Activated naive CD8-positive, alpha-beta T cell (primary cell): ENCODE measurements at regions not wholly inside any gene's neighbourhood (a gene's known extent, or its start where the extent isn't known, plus 50 kb on each side); places are given as distances from the start of the nearest gene placed in this dataset.

ENCODE experiments used
- H3K27ac Mint-ChIP-seq: one replicate; pipeline ENCODE4 v1.8.0; 2021; ENCODE audit warnings: mixed read lengths
- H3K27me3 Mint-ChIP-seq: one replicate; pipeline ENCODE4 v1.8.0; 2021; ENCODE audit warnings: mixed read lengths
- H3K36me3 Mint-ChIP-seq: one replicate; pipeline ENCODE4 v1.8.0; 2021; ENCODE audit warnings: mixed read lengths
- H3K4me1 Mint-ChIP-seq: one replicate; pipeline ENCODE4 v1.8.0; 2021; ENCODE audit warnings: low read depth, mixed read lengths
- H3K4me3 Mint-ChIP-seq: one replicate; pipeline ENCODE4 v1.8.0; 2021; ENCODE audit warnings: mild to moderate bottlenecking, mixed read lengths
- H3K9me3 Mint-ChIP-seq: one replicate; pipeline ENCODE4 v1.8.0; 2021; ENCODE audit warnings: low read depth, mixed read lengths

DNA sequence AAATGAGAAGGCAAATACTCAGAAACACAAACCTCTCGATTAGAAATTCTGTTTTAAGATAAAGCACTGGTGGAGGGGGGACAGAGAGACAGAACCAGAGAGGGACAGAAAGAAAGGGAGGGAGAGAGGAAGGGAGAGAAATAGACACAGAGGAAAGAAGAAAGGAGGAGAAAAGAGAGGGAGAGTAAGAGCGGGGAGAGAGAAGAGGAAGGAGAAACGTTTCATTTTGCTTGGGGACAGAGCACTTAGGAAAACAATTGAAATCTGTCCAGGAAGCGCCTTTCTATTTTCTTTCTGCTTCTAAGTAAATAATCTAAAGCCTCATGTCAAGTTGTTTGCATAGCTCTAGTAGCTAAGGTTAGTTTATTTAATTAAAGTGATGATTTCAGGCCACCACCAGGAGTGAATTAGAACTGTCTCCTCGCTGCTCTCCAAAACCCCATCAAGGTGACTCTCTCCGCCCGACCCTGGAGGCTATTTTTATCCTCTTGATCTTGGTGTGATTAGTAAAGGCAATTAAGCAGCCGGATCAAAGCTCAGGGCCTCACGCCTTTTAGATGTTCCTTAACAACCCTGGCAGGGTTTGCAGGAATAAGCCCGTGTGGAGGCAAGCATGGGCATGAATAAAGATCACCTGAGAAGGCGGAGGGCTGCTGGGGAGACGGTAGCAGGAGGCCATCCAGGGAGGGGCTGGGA, 73.4 kb upstream of the INSIG1 start:
- no peaks in the 10 kb centered on the region for H3K27me3 Mint-ChIP-seq
- H3K4me3 Mint-ChIP-seq: no peak overlapping the region
- H3K27ac Mint-ChIP-seq: no peak overlapping the region
- H3K36me3 Mint-ChIP-seq: no peaks in the 10 kb centered on the region
- peaks cover 4% of the 10 kb centered on the region for H3K4me1 Mint-ChIP-seq
- no peaks in the 10 kb centered on the region for H3K9me3 Mint-ChIP-seq

DNA sequence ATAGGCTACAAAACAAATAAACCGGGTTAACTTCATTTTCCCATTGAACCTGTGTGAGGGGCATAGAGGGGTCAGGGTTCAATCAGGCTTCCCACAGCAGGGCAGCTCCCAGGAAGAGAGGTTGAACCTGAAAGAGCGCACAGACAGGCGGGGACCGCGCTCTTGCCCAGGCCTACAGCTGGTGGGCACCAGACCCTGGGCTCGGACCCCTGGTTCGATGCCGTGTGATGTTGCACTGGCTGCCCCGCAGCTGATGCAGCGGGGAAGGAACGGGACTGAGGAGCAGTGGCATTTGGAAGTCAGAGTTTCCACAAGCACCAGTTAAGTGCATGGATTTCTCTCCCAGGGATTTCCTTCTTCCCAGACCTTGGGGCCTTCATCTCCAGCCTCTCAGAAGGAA, 72.6 kb upstream of the INSIG1 start:
- Mint-ChIP-seq H3K9me3 (no peaks in the 10 kb centered on the region), H3K4me3 (no peak overlapping the region), H3K36me3 (no peaks in the 10 kb centered on the region), H3K27ac (no peak overlapping the region), H3K27me3 (no peaks in the 10 kb centered on the region), H3K4me1 (peaks cover 4% of the 10 kb centered on the region)

DNA sequence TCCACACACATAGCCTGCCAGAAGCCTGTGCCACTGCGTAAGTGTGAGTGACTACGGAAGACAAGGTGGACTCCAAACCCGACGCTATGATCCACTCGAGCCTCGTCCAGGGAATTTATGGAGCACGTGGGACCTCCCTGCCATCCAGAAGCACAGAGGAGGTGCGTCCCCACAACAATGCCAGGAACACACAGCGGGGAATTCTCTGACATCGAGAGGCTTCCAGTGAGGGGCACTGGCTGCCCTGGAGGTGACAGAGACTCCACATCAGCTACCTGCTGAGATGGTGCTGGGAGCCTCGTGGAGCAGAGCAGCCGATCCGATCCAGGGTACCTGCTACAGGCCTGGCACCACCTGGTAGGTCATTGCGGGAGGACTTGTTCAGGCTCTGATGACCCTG, 72.2 kb upstream of the INSIG1 start:
- Mint-ChIP-seq H3K4me1 (peaks cover 4% of the 10 kb centered on the region), H3K4me3 (no peak overlapping the region), H3K27me3 (no peaks in the 10 kb centered on the region), H3K9me3 (no peaks in the 10 kb centered on the region), H3K36me3 (no peaks in the 10 kb centered on the region), H3K27ac (no peak overlapping the region)

DNA sequence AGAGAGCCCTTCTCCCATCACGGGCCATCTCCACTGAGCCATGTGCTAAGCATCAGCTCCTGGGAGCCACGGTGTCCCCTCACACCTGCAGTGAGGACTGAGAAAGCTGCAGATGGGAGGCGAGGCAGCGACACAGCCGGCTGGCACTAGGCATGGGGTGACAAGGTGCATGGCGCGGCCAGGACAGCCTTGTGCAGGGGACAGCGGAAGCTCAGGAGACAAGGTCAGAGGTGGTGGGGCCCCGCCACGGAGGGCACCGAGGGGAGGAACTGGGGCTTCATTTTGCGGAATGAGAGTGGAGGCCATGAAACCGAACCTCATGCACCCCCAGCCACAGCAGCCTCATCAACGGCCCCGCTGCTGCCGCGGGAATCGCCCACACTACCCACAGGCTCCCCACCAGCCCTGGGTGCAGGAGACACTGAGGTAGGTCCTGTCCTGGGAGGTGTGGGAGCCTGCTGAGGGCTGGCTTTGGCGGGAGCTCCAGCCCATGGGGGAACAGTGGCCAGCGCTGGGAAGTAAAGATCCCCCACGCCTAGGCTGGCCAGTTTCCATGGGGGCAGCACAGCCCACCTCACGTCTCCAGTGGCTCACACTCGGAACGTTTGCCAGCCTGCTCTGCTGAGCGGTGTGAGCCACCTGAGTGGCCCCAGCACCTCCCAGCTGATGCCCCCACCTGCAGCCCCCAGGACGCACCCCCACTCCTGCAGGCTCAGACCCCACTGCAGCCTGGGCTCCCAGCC, 71.2 kb upstream of the INSIG1 start:
- peaks cover 4% of the 10 kb centered on the region for H3K4me1 Mint-ChIP-seq
- H3K36me3 Mint-ChIP-seq: no peaks in the 10 kb centered on the region
- H3K4me3 Mint-ChIP-seq: no peak overlapping the region
- no peaks in the 10 kb centered on the region for H3K9me3 Mint-ChIP-seq
- H3K27me3 Mint-ChIP-seq: no peaks in the 10 kb centered on the region
- no peak overlapping the region for H3K27ac Mint-ChIP-seq

DNA sequence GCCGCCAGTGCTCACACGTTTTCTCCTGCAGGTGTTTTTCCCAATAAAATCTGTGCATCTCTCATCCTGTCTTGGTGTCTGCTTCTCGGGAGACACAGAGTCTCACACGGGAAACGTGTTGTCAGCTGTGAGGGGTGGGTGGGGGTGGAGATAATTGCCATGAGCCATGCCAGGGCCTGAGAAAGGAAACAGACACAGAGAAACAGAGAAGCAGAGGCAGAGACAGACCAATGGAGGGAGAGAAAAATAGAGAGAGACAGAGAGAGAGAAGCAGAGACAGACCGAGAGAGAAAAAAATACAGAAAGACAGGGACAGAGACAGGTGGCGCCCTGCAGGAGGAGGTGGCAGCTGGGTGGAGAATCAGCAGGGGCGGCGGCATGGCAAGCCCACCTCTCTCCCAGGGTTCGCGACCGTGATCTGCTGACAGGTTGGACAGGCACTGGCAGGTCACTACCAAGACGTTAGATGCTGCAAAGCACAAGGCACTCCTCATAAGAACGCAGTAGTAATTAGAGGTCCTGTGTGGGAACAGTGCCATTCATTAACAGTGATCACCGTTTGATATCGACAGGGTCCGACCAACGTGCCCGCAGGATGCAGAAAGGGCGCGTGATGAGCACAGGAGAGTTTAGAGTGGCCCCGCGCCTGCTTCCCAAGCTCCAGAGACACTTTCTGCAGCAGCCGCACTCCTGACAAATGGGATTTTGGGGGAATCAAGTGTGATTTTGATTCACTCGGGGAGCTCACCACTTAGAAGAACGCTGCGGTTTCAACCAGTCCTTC, 70.5 kb upstream of the INSIG1 start:
- Mint-ChIP-seq H3K4me1 (peaks cover 2% of the 10 kb centered on the region), H3K4me3 (no peak overlapping the region), H3K27ac (no peak overlapping the region), H3K27me3 (no peaks in the 10 kb centered on the region), H3K36me3 (no peaks in the 10 kb centered on the region), H3K9me3 (no peaks in the 10 kb centered on the region)

DNA sequence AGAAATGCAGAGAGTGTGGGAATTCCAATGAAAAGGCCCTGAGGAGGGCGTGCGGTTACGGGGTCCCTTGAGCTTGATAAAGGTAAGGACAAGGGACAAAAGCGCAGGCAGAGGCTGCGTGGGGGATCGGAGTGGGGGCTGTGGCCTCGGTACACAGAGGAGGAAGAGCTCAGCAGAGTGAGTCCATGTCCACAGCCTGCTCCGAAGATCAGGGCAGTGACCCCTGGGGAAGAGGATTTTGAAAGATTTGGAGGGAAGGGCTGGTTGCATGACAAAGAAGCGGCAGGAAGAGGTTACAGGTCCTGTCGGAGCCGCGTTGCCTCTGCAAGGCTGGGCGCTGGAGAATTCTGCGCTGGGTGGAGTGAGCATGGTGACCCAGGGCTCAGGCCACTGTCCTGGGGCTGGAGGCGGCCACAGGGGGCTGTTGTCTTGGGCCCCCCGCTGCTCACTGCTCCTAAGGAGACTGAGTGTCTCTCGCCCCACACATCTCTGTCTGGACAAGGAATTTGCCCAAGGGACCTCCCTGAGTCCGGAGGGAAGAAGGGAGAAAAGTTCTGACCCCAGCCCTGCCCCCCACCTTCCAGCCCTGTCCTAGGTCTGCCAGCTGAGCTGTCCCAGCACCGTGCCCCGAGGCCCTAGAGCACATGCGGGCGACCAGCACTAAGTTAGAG, 69.8 kb upstream of the INSIG1 start:
- H3K27ac Mint-ChIP-seq: no peak overlapping the region
- no peaks in the 10 kb centered on the region for H3K4me1 Mint-ChIP-seq
- H3K9me3 Mint-ChIP-seq: no peaks in the 10 kb centered on the region
- H3K27me3 Mint-ChIP-seq: no peaks in the 10 kb centered on the region
- no peak overlapping the region for H3K4me3 Mint-ChIP-seq
- no peaks in the 10 kb centered on the region for H3K36me3 Mint-ChIP-seq

DNA sequence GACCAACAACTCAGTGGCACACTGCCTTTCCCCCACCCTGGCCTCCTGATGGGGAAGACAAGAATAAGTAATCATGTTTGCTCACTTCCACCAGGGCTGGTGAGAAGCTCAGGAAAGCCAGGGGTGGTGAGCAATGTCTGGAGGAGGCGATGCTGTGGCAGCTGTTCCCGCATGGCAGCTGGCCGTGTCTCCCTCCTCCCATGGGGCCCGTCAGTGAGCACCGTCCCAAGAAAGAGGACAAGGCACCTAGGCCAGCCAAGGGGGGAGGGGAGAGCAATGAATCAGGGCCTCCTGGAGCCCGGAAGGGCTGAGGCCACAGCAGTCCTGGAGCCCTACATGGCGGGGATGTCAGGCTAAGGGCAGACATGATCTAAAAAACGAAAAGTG, 69.2 kb upstream of the INSIG1 start:
- no peak overlapping the region for H3K27ac Mint-ChIP-seq
- H3K9me3 Mint-ChIP-seq: no peaks in the 10 kb centered on the region
- H3K27me3 Mint-ChIP-seq: no peaks in the 10 kb centered on the region
- no peaks in the 10 kb centered on the region for H3K4me1 Mint-ChIP-seq
- H3K36me3 Mint-ChIP-seq: no peaks in the 10 kb centered on the region
- no peak overlapping the region for H3K4me3 Mint-ChIP-seq

DNA sequence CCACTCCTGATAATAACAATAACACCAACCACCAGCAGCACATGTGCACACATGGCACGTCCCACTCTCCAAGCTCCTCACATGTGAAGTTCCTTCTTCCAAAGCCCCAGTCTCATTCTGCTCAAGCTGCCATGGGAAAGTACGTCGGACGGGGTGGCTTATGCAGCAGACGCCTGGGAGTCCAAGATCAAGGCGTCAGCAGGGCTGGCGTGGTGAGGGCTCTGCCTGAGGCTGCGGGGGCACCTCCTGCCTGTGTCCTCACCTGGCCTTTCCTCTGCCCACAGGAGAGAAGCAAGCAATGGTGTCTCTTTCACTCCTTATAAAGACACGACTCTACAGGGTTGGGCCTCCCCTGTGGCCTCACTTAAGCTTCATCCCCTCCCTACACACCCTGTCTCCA, 68.8 kb upstream of the INSIG1 start:
- H3K4me3 Mint-ChIP-seq: no peak overlapping the region
- no peaks in the 10 kb centered on the region for H3K27me3 Mint-ChIP-seq
- H3K9me3 Mint-ChIP-seq: no peaks in the 10 kb centered on the region
- H3K36me3 Mint-ChIP-seq: no peaks in the 10 kb centered on the region
- no peak overlapping the region for H3K27ac Mint-ChIP-seq
- no peaks in the 10 kb centered on the region for H3K4me1 Mint-ChIP-seq

DNA sequence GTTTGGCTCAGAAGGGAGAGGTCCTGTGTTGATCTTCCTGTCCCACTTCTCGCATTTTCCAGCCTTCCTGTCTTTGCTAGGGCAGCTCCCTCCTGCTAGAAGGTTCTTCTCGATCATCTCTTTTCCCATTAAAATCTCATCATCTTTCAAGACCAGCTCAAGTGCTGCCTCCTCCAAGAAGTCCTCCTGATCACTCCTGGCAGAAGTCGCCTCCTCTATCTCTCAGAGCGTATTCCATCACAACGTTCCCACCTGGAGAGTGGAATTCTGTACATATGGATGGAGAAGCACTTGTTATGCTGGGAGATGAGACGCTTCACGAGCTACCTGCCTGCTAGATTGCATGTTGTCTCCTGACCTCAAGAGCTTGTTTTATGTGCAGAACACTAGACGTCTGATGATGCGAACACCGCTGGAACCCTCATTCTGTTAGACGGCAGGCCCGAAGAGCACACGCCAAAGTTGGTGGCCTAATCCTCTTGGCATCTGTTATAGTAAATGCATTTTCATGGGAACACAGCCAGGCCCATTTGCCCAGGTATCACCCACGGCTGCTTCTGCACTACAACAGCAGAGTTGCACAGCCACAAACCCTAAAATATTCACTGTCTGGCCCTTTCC, 68.0 kb upstream of the INSIG1 start:
- H3K27ac Mint-ChIP-seq: no peak overlapping the region
- no peak overlapping the region for H3K4me3 Mint-ChIP-seq
- H3K4me1 Mint-ChIP-seq: no peaks in the 10 kb centered on the region
- no peaks in the 10 kb centered on the region for H3K36me3 Mint-ChIP-seq
- no peaks in the 10 kb centered on the region for H3K27me3 Mint-ChIP-seq
- H3K9me3 Mint-ChIP-seq: no peaks in the 10 kb centered on the region

DNA sequence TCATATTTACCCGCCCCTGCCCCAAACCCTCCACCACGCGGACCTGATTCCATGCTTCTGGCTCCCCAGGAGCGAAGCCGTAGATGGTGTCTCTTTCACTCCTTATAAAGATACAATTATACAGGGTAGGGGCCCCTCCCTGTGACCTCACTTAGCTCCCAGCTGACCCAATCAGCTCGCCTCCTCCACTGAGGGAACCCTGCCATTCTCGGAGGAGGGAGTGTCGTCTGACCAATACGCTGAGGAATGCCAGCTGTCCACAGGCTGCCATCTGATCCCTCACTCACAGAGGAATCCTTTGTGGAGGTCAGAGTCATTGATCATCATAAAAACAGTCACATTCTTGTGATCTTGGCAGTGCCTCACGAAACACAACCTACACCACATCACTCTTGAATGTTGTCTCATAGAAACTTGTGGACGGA, 67.5 kb upstream of the INSIG1 start:
- Mint-ChIP-seq H3K27ac (no peak overlapping the region), H3K27me3 (no peaks in the 10 kb centered on the region), H3K4me3 (no peak overlapping the region), H3K36me3 (no peaks in the 10 kb centered on the region), H3K9me3 (no peaks in the 10 kb centered on the region), H3K4me1 (no peaks in the 10 kb centered on the region)

DNA sequence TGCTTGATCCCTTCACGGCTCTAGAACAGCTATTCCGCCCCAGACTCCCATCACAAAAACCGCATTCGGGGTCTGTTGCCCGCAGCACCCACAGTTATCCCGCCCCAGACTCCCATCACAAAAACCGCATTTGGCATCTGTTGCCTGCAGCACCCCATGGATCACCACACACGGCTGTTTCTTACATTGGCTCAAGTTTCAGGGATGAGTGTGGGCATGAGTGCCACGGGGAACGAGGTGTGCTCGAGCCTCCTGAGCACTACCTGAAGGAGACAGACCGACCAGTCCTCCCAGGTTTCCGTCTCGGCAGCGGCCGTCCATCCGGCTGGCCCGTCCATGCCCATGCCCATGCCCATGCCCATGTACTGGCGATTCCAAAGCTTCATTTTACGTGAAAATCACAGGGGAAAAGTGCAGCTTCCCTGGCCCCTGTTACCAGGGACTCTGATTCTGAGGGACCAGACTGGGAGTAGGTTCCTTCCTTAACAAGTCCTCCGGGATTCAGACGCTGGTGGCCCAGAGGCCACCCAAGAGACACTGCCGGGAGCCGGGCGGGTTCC, 66.4 kb upstream of the INSIG1 start:
- Mint-ChIP-seq H3K4me1 (no peaks in the 10 kb centered on the region), H3K9me3 (no peaks in the 10 kb centered on the region), H3K27ac (no peak overlapping the region), H3K27me3 (no peaks in the 10 kb centered on the region), H3K4me3 (no peak overlapping the region), H3K36me3 (no peaks in the 10 kb centered on the region)

DNA sequence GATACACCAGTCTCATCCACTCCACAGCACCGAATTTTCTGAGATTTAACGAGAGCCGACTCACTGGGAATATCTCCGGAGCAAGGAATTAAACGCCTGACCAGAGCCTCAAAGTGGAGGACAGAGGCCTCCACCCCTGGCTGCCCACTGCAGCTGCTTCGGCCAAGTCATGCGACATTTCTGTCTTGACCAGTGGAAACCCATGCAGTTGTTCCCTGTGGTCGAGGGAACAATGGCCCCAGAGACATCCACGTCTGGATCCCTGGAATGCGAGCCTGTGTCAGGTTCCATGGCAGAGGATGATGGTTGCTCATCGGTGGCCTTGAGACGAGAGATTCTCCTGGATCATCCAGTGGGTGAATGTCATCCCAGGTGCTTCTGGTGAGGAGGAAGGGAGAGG, 65.7 kb upstream of the INSIG1 start:
- Mint-ChIP-seq H3K27me3 (no peaks in the 10 kb centered on the region), H3K4me1 (no peaks in the 10 kb centered on the region), H3K9me3 (no peaks in the 10 kb centered on the region), H3K36me3 (no peaks in the 10 kb centered on the region), H3K4me3 (no peak overlapping the region), H3K27ac (no peak overlapping the region)

DNA sequence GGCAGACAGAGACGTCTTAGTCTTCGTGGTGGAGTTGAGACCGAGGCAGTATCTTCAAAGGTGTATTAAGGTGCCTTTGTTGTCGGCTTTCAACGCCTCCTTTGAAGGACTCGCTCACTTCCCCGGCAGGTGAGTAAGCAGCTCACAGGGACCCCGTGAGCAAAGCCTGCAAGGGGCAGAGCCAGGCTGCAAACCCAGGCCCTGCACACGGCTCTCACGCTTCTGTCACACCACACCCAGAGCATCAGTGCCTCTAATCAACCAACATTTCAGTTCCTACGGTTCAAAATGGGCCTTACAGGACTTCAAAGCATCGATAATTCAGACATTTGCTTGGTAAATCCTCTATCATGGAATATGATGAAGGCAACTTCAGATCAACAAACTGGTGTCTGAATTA, 64.8 kb upstream of the INSIG1 start:
- Mint-ChIP-seq H3K27ac (no peak overlapping the region), H3K9me3 (no peaks in the 10 kb centered on the region), H3K4me1 (no peaks in the 10 kb centered on the region), H3K36me3 (no peaks in the 10 kb centered on the region), H3K4me3 (no peak overlapping the region), H3K27me3 (no peaks in the 10 kb centered on the region)

DNA sequence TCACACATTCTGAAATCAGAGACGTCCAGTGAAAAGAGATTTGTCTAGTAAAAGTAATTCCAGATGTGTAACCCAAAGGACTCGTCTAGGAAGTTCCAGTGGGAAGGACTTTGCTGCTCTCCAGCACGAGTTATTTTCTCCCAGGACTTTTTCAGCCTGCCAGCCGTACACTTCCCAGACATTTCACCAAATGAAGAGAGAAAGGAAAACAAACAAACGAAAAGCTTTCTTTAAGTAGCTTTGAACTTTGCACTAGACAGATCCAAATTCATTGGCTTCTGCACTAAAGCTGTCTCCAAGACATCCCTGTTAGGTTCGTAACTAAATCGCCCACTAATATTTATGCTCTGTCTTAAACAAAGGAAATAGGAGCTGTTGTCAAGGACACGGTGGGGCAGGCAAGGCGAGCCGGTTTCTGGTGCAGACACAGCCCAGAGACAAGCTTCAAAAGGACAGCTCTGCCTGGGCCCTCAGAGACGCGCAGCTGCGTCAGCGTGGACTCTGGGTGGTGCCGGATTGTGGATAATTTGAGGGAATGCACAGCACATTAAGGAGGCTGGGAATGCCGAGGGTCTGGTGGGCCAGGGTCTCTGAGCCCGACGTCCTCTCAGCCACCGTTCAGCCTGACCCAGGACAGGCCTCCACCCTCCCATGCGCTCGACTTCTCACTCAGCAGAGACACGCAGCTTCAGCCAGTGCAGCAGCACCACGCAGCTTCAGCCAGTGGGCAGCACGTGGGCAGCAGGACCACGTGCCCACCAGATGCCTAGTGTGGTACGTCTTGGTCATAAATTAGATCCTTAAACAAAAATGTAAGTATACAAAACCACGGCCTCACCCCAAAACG, 64.1 kb upstream of the INSIG1 start:
- Mint-ChIP-seq H3K27me3 (no peaks in the 10 kb centered on the region), H3K36me3 (no peaks in the 10 kb centered on the region), H3K27ac (no peak overlapping the region), H3K4me3 (no peak overlapping the region), H3K9me3 (no peaks in the 10 kb centered on the region), H3K4me1 (no peaks in the 10 kb centered on the region)
